K562 (cell line): ENCODE measurements at regions not wholly inside any gene's neighbourhood (a gene's known extent, or its start where the extent isn't known, plus 50 kb on each side); places are given as distances from the start of the nearest gene placed in this dataset.

Experiments used
- ATAC-seq: fragments of 200-7000 bp; cut with Tn5 transposase; 3 replicates; pipeline ENCODE4 v1.9.1; 2020; ENCODE audit warnings: moderate library complexity
- BruUV-seq: library from RNA; stranded (reverse); fragments of 400-500 nt; replicated peaks from 2 replicates; lab custom pipeline; 2021; lab: Mats Ljungman, UMichigan
- CTCF ChIA-PET: fragments of 300-600 bp; formaldehyde crosslinking; extraction: SDS; loops from one replicate; lab custom pipeline; 2021; ENCODE audit warnings: low intra/inter-chr PET ratio; lab: Yijun Ruan, JAX
- POLR2A ChIA-PET: fragments of 300-600, 350-650 bp; sonication (Branson Sonifier 250); formaldehyde crosslinking; extraction: SDS; loops from one replicate; lab custom pipeline; 2021; ENCODE audit warnings: antibody characterized with exemption, inconsistent platforms; lab: Yijun Ruan, JAX
- DNase-seq, 4 experiments: peaks; one replicate each; pipeline versions ENCODE4 v3.0.0 to v3.0.0-alpha.2; 2011 to 2018; ENCODE audit warnings: low spot score in 3 of 4, mixed read lengths in 3 of 4; ENCODE audit errors: extremely low read depth in 1 of 4
- FAIRE-seq: peaks from 2 replicates; lab custom pipeline; 2011; peaks lifted over from hg19 to GRCh38; lab: Jason Lieb, UNC
- H2AFZ ChIP-seq: 2 replicates; pipeline ENCODE4 v1.6.0; 2011; ENCODE audit warnings: low read depth, low read length, control low read depth, inconsistent platforms
- H3K27ac ChIP-seq: fragments of 200-600 bp; 3 replicates; pipeline ENCODE4 v1.8.0; 2011; ENCODE audit warnings: low read depth, mild to moderate bottlenecking, control low read depth, inconsistent platforms, low read length, moderate library complexity, mixed read lengths; ENCODE audit errors: extremely low read depth
- H3K27me3 ChIP-seq, 2 experiments: fragments of 300-600 bp in 1 of 2; 2 replicates in 1 of 2; 3 replicates in 1 of 2; pipeline versions ENCODE4 v1.6.0 to v1.8.0; 2011; ENCODE audit warnings: inconsistent platforms in 2 of 2, low read length in 2 of 2, mild to moderate bottlenecking in 1 of 2, mixed read lengths in 1 of 2, moderate library complexity in 1 of 2; ENCODE audit not compliant: control insufficient read depth in 2 of 2, insufficient read depth in 2 of 2
- H3K36me3 ChIP-seq: fragments of 300-600 bp; 3 replicates; pipeline ENCODE4 v1.8.0; 2011; ENCODE audit warnings: mild to moderate bottlenecking, low read length, inconsistent platforms; ENCODE audit not compliant: control insufficient read depth, insufficient read depth
- H3K4me1 ChIP-seq, 2 experiments: fragments of 200-600 bp in 1 of 2; replicated peaks in 1 of 2; 2 replicates in 1 of 2; 3 replicates in 1 of 2; pipeline versions ENCODE4 v1.5.1 to v1.8.0; 2011; ENCODE audit warnings: inconsistent platforms in 2 of 2, low read length in 2 of 2, mild to moderate bottlenecking in 1 of 2, mixed read lengths in 1 of 2, moderate library complexity in 1 of 2; ENCODE audit not compliant: control insufficient read depth in 2 of 2, insufficient read depth in 2 of 2
- H3K4me2 ChIP-seq: 2 replicates; pipeline ENCODE4 v1.6.1; 2011; ENCODE audit warnings: low read length, control low read depth, inconsistent platforms, mixed read lengths; ENCODE audit not compliant: insufficient read depth
- H3K4me3 ChIP-seq: fragments of 200-600 bp; sonication (generic), shearing (Covaris generic); 2 replicates; pipeline ENCODE4 v1.5.1; 2016; ENCODE audit warnings: control low read depth, inconsistent platforms
- H3K79me2 ChIP-seq: fragments of 200-600 bp; 3 replicates; pipeline ENCODE4 v1.8.0; 2011; ENCODE audit warnings: low read length, inconsistent platforms; ENCODE audit not compliant: control insufficient read depth, insufficient read depth
- H3K9ac ChIP-seq, 2 experiments: 2 replicates each; pipeline versions ENCODE4 v1.6.0 to v1.6.1; 2011; ENCODE audit warnings: low read depth in 2 of 2, low read length in 2 of 2, control low read depth in 1 of 2, inconsistent platforms in 1 of 2, mild to moderate bottlenecking in 1 of 2, mixed read lengths in 1 of 2; ENCODE audit not compliant: insufficient read depth in 1 of 2
- H3K9me1 ChIP-seq: one replicate; pipeline ENCODE4 v1.6.0; 2011; ENCODE audit warnings: inconsistent platforms, mild to moderate bottlenecking, low read length, moderate library complexity; ENCODE audit not compliant: control insufficient read depth, insufficient read depth
- H3K9me3 ChIP-seq: replicated peaks from 2 replicates; pipeline ENCODE4 v1.5.1; 2011; ENCODE audit warnings: low read depth, low read length, inconsistent platforms; ENCODE audit not compliant: control insufficient read depth, insufficient read depth
- H4K20me1 ChIP-seq: replicated peaks from 2 replicates; pipeline ENCODE4 v1.6.1; 2011; ENCODE audit warnings: low read length, inconsistent platforms, mixed read lengths; ENCODE audit not compliant: control insufficient read depth, insufficient read depth
- CEBPG ChIP-seq, 3 experiments: fragments of 200-800 bp in 1 of 3; sonication (Bioruptor generic) in 1 of 3; sonication (generic) in 1 of 3; formaldehyde crosslinking in 1 of 3; IDR thresholded peaks in 2 of 3; conservative IDR thresholded peaks in 1 of 3; 2 replicates each; pipeline versions ENCODE4 v1.6.1 to v1.8.0; 2016 to 2022; ENCODE audit warnings: missing compliant biosample characterization in 2 of 3, missing genetic modification characterization in 2 of 3, mild to moderate bottlenecking in 1 of 3, missing genetic modification reagents in 1 of 3
- CHD1 ChIP-seq: fragments of 200-600 bp; sonication (generic); IDR thresholded peaks from one replicate; pipeline ENCODE4 v1.6.1; 2012; ENCODE audit warnings: mild to moderate bottlenecking, moderate library complexity, low read length, inconsistent platforms
- COPS2 ChIP-seq: fragments of 450-650 bp; conservative IDR thresholded peaks from 2 replicates; pipeline ENCODE4 v1.6.1; 2016; ENCODE audit warnings: mild to moderate bottlenecking, moderate library complexity
- KAT2B ChIP-seq: IDR thresholded peaks from one replicate; pipeline ENCODE4 v1.6.1; 2012; ENCODE audit warnings: low read depth, mild to moderate bottlenecking, control low read depth, inconsistent platforms, low read length, moderate library complexity
- KDM4B ChIP-seq, 2 experiments: fragments of 450-650 bp in 1 of 2; sonication (generic) in 1 of 2; IDR thresholded peaks; 2 replicates each; pipeline ENCODE4 v1.6.1; 2016 to 2017; ENCODE audit warnings: borderline replicate concordance in 2 of 2, antibody characterized with exemption in 1 of 2, low read depth in 1 of 2, mild to moderate bottlenecking in 1 of 2
- NR2C2 ChIP-seq, 2 experiments: fragments of 200-800 bp in 1 of 2; sonication (Bioruptor generic) in 1 of 2; sonication (generic) in 1 of 2; formaldehyde crosslinking in 1 of 2; IDR thresholded peaks; 2 replicates each; pipeline versions ENCODE4 v1.6.1 to v1.8.0; 2016 to 2022; ENCODE audit warnings: mild to moderate bottlenecking in 1 of 2, missing compliant biosample characterization in 1 of 2, missing genetic modification characterization in 1 of 2, missing genetic modification reagents in 1 of 2
- ZNF644 ChIP-seq: fragments of 200-800 bp; sonication (Bioruptor generic); IDR thresholded peaks from 2 replicates; pipeline ENCODE4 v1.6.1; 2016; ENCODE audit warnings: low read depth, missing genetic modification characterization, missing compliant biosample characterization
- WGBS: fragments of 100-300 bp; shearing (Covaris generic); methylation state at CpG from one replicate; pipeline ENCODE4 v1.1.6; 2016; ENCODE audit warnings: low coverage, mixed read lengths; ENCODE audit not compliant: insufficient coverage; ENCODE audit errors: missing lambda C conversion rate; 5-methylcytosine and 5-hydroxymethylcytosine counted together
- in situ Hi-C: fragments of 300-500 bp; cut with MboI; formaldehyde crosslinking; loops from 4 replicates; pipeline ENCODE4 v1.15.0; 2018; ENCODE audit warnings: inconsistent platforms, mixed read lengths
- intact Hi-C: fragments of 100-400 bp; cut with micrococcal nuclease; formaldehyde crosslinking; loops from 2 replicates; pipeline ENCODE4 v1.14.2; 2022
- TF ChIP-seq, protein P1 (sequence below), 2 experiments: fragments of 200-800 bp in 1 of 2; sonication (Bioruptor generic) in 1 of 2; sonication (generic) in 1 of 2; formaldehyde crosslinking in 1 of 2; IDR thresholded peaks in 1 of 2; conservative IDR thresholded peaks in 1 of 2; 2 replicates each; pipeline versions ENCODE4 v1.5.0 to v1.6.1; 2016 to 2020; ENCODE audit warnings: missing compliant biosample characterization in 1 of 2, missing genetic modification characterization in 1 of 2, missing genetic modification reagents in 1 of 2
- TF ChIP-seq, protein P2 (sequence below): fragments of 250-450 bp; sonication (Bioruptor Pico); IDR thresholded peaks from 2 replicates; pipeline ENCODE4 v1.5.0; 2021

DNA sequence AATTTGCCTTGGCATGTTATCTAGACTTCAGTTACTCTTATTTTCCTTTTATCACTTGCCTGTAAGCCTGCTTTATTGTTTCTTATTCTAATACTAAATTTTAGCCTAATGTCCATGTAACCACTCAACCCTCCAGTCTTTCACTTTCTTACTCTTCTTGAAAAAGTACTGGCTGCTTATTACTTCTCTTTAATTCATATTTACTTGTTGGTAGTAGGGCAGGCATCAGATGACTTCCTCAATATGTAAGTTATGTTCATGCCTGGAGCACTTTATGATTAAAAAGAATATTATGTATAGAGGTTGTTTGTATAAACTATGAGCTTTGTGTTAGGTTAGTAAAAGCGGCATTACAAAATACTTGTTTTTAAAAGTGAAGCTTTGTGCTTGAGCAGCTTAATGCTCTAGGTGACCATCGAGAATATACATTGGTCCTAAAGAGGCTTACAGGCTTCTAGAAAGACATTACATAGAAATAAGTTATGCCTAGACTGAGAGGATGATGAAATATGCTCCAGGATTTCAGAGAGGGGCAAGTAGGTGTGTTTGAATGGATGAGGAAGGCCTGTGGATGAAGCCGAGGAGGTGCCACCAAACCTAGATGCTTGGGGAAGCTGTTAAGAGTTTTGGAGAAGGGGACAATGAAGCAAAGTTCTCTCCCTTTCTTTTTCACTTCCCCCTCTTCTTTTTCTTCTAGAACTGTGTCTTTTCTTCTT lies 207.1 kb upstream of the HDAC9 start:
- in situ Hi-C loops (no loop called here), intact Hi-C loops (no loop called here)
- no TSS peak for BruUV-seq
- POLR2A ChIA-PET: interaction anchor here (1.2 kb wide), 1 partner anchor 26 kb away, joined by 3 read pairs; no protein-coding TSS in a partner anchor
- Histone ChIP-seq H3K36me3 (no peaks in the 10 kb centered on the region), H3K4me3 (no peak overlapping the region), H3K9me3 (no peaks in the 10 kb centered on the region), H3K4me2 (no peak overlapping the region), H2AFZ (peak overlapping the region; percentile 67), H3K9me1 (no peaks in the 10 kb centered on the region), H4K20me1 (no peaks in the 10 kb centered on the region), H3K27me3 (no peaks in the 10 kb centered on the region), H3K79me2 (no peaks in the 10 kb centered on the region), H3K4me1 (peaks cover 0 to 5% of the 10 kb centered on the region in 2 experiments; a peak in 2 of 5 replicates), H3K27ac (no peak overlapping the region), H3K9ac (no peak overlapping the region)
- no peak for FAIRE-seq
- DNase-seq: no peak
- WGBS: 20% methylated on average over 3 of the region's 3 CpGs
- peak; percentile 73 for ATAC-seq
- TF ChIP-seq CEBPG (CRISPR knock-in tag; IDR thresholded peaks at IDR 0.05) (no peak), CEBPG (tag; conservative IDR thresholded peaks at IDR 0.05 in 1 of 2, IDR thresholded peaks at IDR 0.05 in 1 of 2) (peak in 1 of 2 experiments; percentile 59; a peak in 1 of 4 replicates), NR2C2 (CRISPR knock-in tag; IDR thresholded peaks at IDR 0.05) (no peak), NR2C2 (tag; IDR thresholded peaks at IDR 0.05) (no peak)
- CTCF ChIA-PET: no interaction called here

DNA sequence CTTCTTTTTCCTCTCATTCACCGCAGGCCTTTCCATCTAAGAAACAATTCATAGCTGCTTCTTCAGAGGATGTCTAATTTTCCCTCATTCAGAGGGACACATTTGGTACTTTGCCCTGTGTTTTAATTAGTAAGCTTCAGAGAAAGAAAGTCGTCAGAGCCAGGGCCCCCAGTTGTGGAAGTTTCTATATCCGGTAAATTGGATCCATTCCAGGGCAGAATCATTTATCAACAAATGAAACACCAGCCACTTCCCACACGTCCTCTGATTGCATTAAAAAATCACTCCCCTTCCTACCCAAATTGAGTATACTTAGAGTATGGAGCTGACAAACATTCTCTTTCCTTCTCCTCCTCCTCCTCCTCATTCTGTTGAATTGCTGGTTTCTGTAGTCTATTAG lies 205.8 kb upstream of the HDAC9 start:
- POLR2A ChIA-PET: no interaction called here
- no peaks in the 10 kb centered on the region for H3K36me3 ChIP-seq
- TF ChIP-seq KDM4B (IDR thresholded peaks at IDR 0.05; ENCODE audit: borderline replicate concordance in 2 of 2, low read depth in 1 of 2) (no peak), COPS2 (no peak), CHD1 (no peak), ZNF644 (tag) (no peak), KAT2B (no peak)
- TF ChIP-seq, protein P1, sequence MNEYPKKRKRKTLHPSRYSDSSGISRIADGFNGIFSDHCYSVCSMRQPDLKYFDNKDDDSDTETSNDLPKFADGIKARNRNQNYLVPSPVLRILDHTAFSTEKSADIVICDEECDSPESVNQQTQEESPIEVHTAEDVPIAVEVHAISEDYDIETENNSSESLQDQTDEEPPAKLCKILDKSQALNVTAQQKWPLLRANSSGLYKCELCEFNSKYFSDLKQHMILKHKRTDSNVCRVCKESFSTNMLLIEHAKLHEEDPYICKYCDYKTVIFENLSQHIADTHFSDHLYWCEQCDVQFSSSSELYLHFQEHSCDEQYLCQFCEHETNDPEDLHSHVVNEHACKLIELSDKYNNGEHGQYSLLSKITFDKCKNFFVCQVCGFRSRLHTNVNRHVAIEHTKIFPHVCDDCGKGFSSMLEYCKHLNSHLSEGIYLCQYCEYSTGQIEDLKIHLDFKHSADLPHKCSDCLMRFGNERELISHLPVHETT (CRISPR knock-in tag; conservative IDR thresholded peaks at IDR 0.05 in 1 of 2, IDR thresholded peaks at IDR 0.05 in 1 of 2): no peak
- TF ChIP-seq, protein P2, sequence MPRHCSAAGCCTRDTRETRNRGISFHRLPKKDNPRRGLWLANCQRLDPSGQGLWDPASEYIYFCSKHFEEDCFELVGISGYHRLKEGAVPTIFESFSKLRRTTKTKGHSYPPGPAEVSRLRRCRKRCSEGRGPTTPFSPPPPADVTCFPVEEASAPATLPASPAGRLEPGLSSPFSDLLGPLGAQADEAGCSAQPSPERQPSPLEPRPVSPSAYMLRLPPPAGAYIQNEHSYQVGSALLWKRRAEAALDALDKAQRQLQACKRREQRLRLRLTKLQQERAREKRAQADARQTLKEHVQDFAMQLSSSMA (CRISPR knock-in tag): no peak

More for the DNA sequence above, 205.8 kb upstream of the HDAC9 start:
- no TSS peak for BruUV-seq
- H3K9me1 ChIP-seq: no peaks in the 10 kb centered on the region
- FAIRE-seq (no peak), ATAC-seq (no peak), DNase-seq (no peak)
- no peak overlapping the region for H3K4me3 ChIP-seq
- peak overlapping the region; percentile 32; the same call in 1 of the 2 replicates for H2AFZ ChIP-seq
- H3K27ac ChIP-seq: no peak overlapping the region
- H3K79me2 ChIP-seq: no peaks in the 10 kb centered on the region
- H3K4me1 ChIP-seq: peaks cover 0 to 5% of the 10 kb centered on the region in 2 experiments; a peak in 2 of 5 replicates
- H3K9ac ChIP-seq: no peak overlapping the region
- no peaks in the 10 kb centered on the region for H3K9me3 ChIP-seq
- no peaks in the 10 kb centered on the region for H4K20me1 ChIP-seq
- CTCF ChIA-PET: no interaction called here
- no peaks in the 10 kb centered on the region for H3K27me3 ChIP-seq
- no peak overlapping the region for H3K4me2 ChIP-seq
- intact Hi-C loops: loop anchor here (5.0 kb wide), 1 partner anchor 112 kb away; no protein-coding TSS in a partner anchor
- in situ Hi-C loops: no loop called here
- WGBS: 4% methylated on average over 4 of the region's 4 CpGs
